ENCODE measurements at regions not wholly inside any gene's neighbourhood (a gene's known extent, or its start where the extent isn't known, plus 50 kb on each side); places are given as distances from the start of the nearest gene placed in this dataset.

DNA sequence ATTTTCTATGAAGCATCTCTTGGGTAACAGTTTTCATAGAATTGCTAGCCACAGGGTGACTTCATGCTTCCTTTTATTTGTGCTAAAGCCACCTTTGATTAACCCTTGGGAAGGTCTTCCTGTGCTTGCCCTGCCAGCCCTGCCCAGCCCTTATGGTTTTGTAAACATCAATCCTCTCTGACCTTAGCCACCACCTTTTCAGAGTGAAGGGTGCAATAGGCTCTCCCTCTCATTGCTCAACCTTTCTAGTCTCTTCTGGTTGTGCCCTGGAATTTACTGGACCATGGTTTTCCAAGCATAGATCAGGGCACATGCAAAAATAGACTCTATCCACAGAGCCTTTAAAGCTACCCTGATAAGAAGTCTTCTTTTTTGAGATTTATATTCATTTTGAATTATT is 77.7 kb upstream of the FRMD6 start:
- ATAC-seq (ENCODE audit: low FRiP score) (no peak), DNase-seq (no peak)
- intact Hi-C loops (cut with DNase I): no loop called here
- Histone ChIP-seq H3K9me3 (ENCODE audit: control insufficient read depth, low read length) (no peaks in the 10 kb centered on the region), H3K36me3 (ENCODE audit: control insufficient read depth in 1 of 2, insufficient read depth in 2 of 2, low read length in 1 of 2) (no peaks in the 10 kb centered on the region), H3K4me3 (ENCODE audit: low read length in 2 of 2) (no peak overlapping the region), H3K27ac (ENCODE audit: low read depth in 1 of 2, low read length in 2 of 2) (no peak overlapping the region), H3K27me3 (ENCODE audit: control insufficient read depth in 1 of 2, insufficient read depth in 2 of 2, low read length in 1 of 2) (no peaks in the 10 kb centered on the region), H3K4me1 (ENCODE audit: control insufficient read depth in 1 of 2, insufficient read depth in 2 of 2, low read length in 2 of 2) (no peaks in the 10 kb centered on the region)

GRCh38 chr14:51575349-51576116 is 76.2 kb upstream of the FRMD6 start:
- no peaks in the 10 kb centered on the region for H3K36me3 ChIP-seq (ENCODE audit: control insufficient read depth in 1 of 2, insufficient read depth in 2 of 2, low read length in 1 of 2)
- H3K27ac ChIP-seq (ENCODE audit: low read depth in 1 of 2, low read length in 2 of 2): no peak overlapping the region
- no peaks in the 10 kb centered on the region for H3K27me3 ChIP-seq (ENCODE audit: control insufficient read depth in 1 of 2, insufficient read depth in 2 of 2, low read length in 1 of 2)
- H3K9me3 ChIP-seq (ENCODE audit: control insufficient read depth, low read length): no peaks in the 10 kb centered on the region
- DNase-seq (no peak), ATAC-seq (ENCODE audit: low FRiP score) (no peak)
- 81 to 84% methylated on average over 11 of the region's 11 CpGs for WGBS, 2 donors
- intact Hi-C loops (cut with DNase I): no loop called here
- H3K4me3 ChIP-seq (ENCODE audit: low read length in 2 of 2): no peak overlapping the region
- no peaks in the 10 kb centered on the region for H3K4me1 ChIP-seq (ENCODE audit: control insufficient read depth in 1 of 2, insufficient read depth in 2 of 2, low read length in 2 of 2)

DNA sequence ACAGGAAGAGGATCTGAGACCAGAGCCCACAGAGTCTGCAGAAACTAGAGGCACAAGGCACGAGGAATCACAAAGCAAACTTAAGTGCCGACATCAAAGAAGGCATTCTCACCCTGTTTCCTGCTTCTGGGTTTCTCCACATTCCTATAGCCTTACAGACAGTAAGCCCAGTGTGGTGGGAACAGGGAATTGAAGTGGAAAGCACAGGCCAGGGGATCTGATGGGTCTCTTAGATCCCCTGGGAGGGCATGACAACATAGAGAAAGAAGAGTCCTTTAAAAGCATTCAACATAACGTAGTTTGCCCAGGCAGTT is 75.6 kb upstream of the FRMD6 start:
- 83 to 94% methylated on average over 3 of the region's 3 CpGs for WGBS, 2 donors
- intact Hi-C loops (cut with DNase I): no loop called here
- no peak overlapping the region for H3K27ac ChIP-seq (ENCODE audit: low read depth in 1 of 2, low read length in 2 of 2)
- no peak for DNase-seq
- no peak overlapping the region for H3K4me3 ChIP-seq (ENCODE audit: low read length in 2 of 2)
- ATAC-seq (ENCODE audit: low FRiP score): no peak
- H3K9me3 ChIP-seq (ENCODE audit: control insufficient read depth, low read length): no peaks in the 10 kb centered on the region
- no peaks in the 10 kb centered on the region for H3K27me3 ChIP-seq (ENCODE audit: control insufficient read depth in 1 of 2, insufficient read depth in 2 of 2, low read length in 1 of 2)
- no peaks in the 10 kb centered on the region for H3K4me1 ChIP-seq (ENCODE audit: control insufficient read depth in 1 of 2, insufficient read depth in 2 of 2, low read length in 2 of 2)
- H3K36me3 ChIP-seq (ENCODE audit: control insufficient read depth in 1 of 2, insufficient read depth in 2 of 2, low read length in 1 of 2): no peaks in the 10 kb centered on the region

GRCh38 chr14:51576879-51577278 is 74.8 kb upstream of the FRMD6 start:
- DNase-seq (no peak), ATAC-seq (ENCODE audit: low FRiP score) (no peak)
- Histone ChIP-seq H3K27ac (ENCODE audit: low read depth in 1 of 2, low read length in 2 of 2) (no peak overlapping the region), H3K27me3 (ENCODE audit: control insufficient read depth in 1 of 2, insufficient read depth in 2 of 2, low read length in 1 of 2) (no peaks in the 10 kb centered on the region), H3K4me3 (ENCODE audit: low read length in 2 of 2) (no peak overlapping the region), H3K9me3 (ENCODE audit: control insufficient read depth, low read length) (no peaks in the 10 kb centered on the region), H3K4me1 (ENCODE audit: control insufficient read depth in 1 of 2, insufficient read depth in 2 of 2, low read length in 2 of 2) (no peaks in the 10 kb centered on the region), H3K36me3 (ENCODE audit: control insufficient read depth in 1 of 2, insufficient read depth in 2 of 2, low read length in 1 of 2) (no peaks in the 10 kb centered on the region)
- WGBS, 2 donors: 44 to 54% methylated on average over 1 of the region's 1 CpG
- intact Hi-C loops (cut with DNase I): no loop called here

DNA sequence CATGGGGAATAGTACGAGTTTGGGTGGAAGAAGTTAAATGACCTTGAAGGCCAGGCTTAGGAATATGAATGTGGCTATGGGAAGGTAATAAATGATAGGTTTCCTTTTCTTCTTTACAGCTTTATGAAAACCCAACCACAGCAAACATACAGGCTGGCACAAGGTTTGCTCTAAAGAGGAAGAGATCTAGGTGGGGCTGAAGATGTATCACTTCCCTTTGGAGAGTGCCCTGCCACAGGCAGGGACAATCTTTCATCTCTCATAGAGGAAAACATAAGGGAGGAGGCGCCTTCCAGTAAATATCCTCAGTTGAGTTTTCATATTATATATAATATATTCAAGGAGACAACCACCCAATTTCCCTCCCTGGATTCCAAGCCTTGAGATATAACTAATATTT is 72.9 kb upstream of the FRMD6 start:
- no peaks in the 10 kb centered on the region for H3K4me1 ChIP-seq (ENCODE audit: control insufficient read depth in 1 of 2, insufficient read depth in 2 of 2, low read length in 2 of 2)
- 95% methylated on average over 2 of the region's 2 CpGs for WGBS, 2 donors
- no peak for DNase-seq
- H3K27ac ChIP-seq (ENCODE audit: low read depth in 1 of 2, low read length in 2 of 2): no peak overlapping the region
- no peaks in the 10 kb centered on the region for H3K9me3 ChIP-seq (ENCODE audit: control insufficient read depth, low read length)
- no peaks in the 10 kb centered on the region for H3K36me3 ChIP-seq (ENCODE audit: control insufficient read depth in 1 of 2, insufficient read depth in 2 of 2, low read length in 1 of 2)
- H3K4me3 ChIP-seq (ENCODE audit: low read length in 2 of 2): no peak overlapping the region
- ATAC-seq (ENCODE audit: low FRiP score): no peak
- no peaks in the 10 kb centered on the region for H3K27me3 ChIP-seq (ENCODE audit: control insufficient read depth in 1 of 2, insufficient read depth in 2 of 2, low read length in 1 of 2)
- intact Hi-C loops (cut with DNase I): no loop called here

GRCh38 chr14:51581017-51581881 is 70.5 kb upstream of the FRMD6 start:
- H3K4me3 ChIP-seq (ENCODE audit: low read length in 2 of 2): no peak overlapping the region
- intact Hi-C loops (cut with DNase I): no loop called here
- H3K4me1 ChIP-seq (ENCODE audit: control insufficient read depth in 1 of 2, insufficient read depth in 2 of 2, low read length in 2 of 2): no peaks in the 10 kb centered on the region
- no peaks in the 10 kb centered on the region for H3K9me3 ChIP-seq (ENCODE audit: control insufficient read depth, low read length)
- ATAC-seq (ENCODE audit: low FRiP score): no peak
- H3K36me3 ChIP-seq (ENCODE audit: control insufficient read depth in 1 of 2, insufficient read depth in 2 of 2, low read length in 1 of 2): no peaks in the 10 kb centered on the region
- no peak overlapping the region for H3K27ac ChIP-seq (ENCODE audit: low read depth in 1 of 2, low read length in 2 of 2)
- WGBS, 2 donors: 40 to 42% methylated on average over 4 of the region's 4 CpGs
- H3K27me3 ChIP-seq (ENCODE audit: control insufficient read depth in 1 of 2, insufficient read depth in 2 of 2, low read length in 1 of 2): no peaks in the 10 kb centered on the region
- DNase-seq: no peak

- intact Hi-C loops (cut with DNase I): no loop called here
Measured at GRCh38 chr14:51582437-51582836, 69.3 kb upstream of the FRMD6 start.

DNA sequence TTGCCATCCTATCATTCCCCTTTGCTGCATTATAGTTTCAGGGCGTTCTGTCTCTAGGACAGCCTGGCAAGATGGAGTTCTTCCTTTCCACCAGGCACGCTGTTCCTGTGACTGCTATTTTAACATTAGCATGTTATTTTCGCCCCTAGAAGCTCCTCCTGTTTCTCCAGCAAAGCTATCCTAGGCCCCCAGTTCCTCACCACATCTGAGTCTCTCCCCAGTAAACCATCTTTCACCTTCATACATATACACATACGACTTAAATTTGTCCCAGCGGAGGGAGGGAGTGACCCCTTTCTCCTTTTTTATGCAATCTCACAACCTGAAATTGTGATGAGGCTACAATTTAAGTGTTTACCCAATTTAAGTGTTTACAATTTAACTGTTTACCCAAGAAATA is 66.7 kb upstream of the FRMD6 start:
- Histone ChIP-seq H3K36me3 (ENCODE audit: control insufficient read depth in 1 of 2, insufficient read depth in 2 of 2, low read length in 1 of 2) (no peaks in the 10 kb centered on the region), H3K27ac (ENCODE audit: low read depth in 1 of 2, low read length in 2 of 2) (no peak overlapping the region), H3K4me3 (ENCODE audit: low read length in 2 of 2) (no peak overlapping the region), H3K4me1 (ENCODE audit: control insufficient read depth in 1 of 2, insufficient read depth in 2 of 2, low read length in 2 of 2) (no peaks in the 10 kb centered on the region), H3K9me3 (ENCODE audit: control insufficient read depth, low read length) (no peaks in the 10 kb centered on the region), H3K27me3 (ENCODE audit: control insufficient read depth in 1 of 2, insufficient read depth in 2 of 2, low read length in 1 of 2) (no peaks in the 10 kb centered on the region)
- intact Hi-C loops (cut with DNase I): no loop called here
- DNase-seq (no peak), ATAC-seq (ENCODE audit: low FRiP score) (no peak)
- 80 to 91% methylated on average over 5 of the region's 5 CpGs for WGBS, 2 donors

More at GRCh38 chr14:51582437-51582836, 69.3 kb upstream of the FRMD6 start:
- no peaks in the 10 kb centered on the region for H3K4me1 ChIP-seq (ENCODE audit: control insufficient read depth in 1 of 2, insufficient read depth in 2 of 2, low read length in 2 of 2)
- H3K27ac ChIP-seq (ENCODE audit: low read depth in 1 of 2, low read length in 2 of 2): no peak overlapping the region
- H3K36me3 ChIP-seq (ENCODE audit: control insufficient read depth in 1 of 2, insufficient read depth in 2 of 2, low read length in 1 of 2): no peaks in the 10 kb centered on the region
- H3K9me3 ChIP-seq (ENCODE audit: control insufficient read depth, low read length): no peaks in the 10 kb centered on the region
- H3K4me3 ChIP-seq (ENCODE audit: low read length in 2 of 2): no peak overlapping the region
- H3K27me3 ChIP-seq (ENCODE audit: control insufficient read depth in 1 of 2, insufficient read depth in 2 of 2, low read length in 1 of 2): no peaks in the 10 kb centered on the region
- no peak for DNase-seq
- 36 to 43% methylated on average over 2 of the region's 2 CpGs for WGBS, 2 donors
- no peak for ATAC-seq (ENCODE audit: low FRiP score)

- ATAC-seq (ENCODE audit: low FRiP score) (no peak), DNase-seq (no peak)
- Histone ChIP-seq H3K27ac (ENCODE audit: low read depth in 1 of 2, low read length in 2 of 2) (no peak overlapping the region), H3K36me3 (ENCODE audit: control insufficient read depth in 1 of 2, insufficient read depth in 2 of 2, low read length in 1 of 2) (no peaks in the 10 kb centered on the region), H3K9me3 (ENCODE audit: control insufficient read depth, low read length) (no peaks in the 10 kb centered on the region), H3K4me3 (ENCODE audit: low read length in 2 of 2) (no peak overlapping the region), H3K27me3 (ENCODE audit: control insufficient read depth in 1 of 2, insufficient read depth in 2 of 2, low read length in 1 of 2) (no peaks in the 10 kb centered on the region), H3K4me1 (ENCODE audit: control insufficient read depth in 1 of 2, insufficient read depth in 2 of 2, low read length in 2 of 2) (no peaks in the 10 kb centered on the region)
- 75 to 79% methylated on average over 2 of the region's 2 CpGs for WGBS, 2 donors
- intact Hi-C loops (cut with DNase I): no loop called here
Measured at GRCh38 chr14:51592836-51593235, 58.9 kb upstream of the FRMD6 start.

Measured in aorta (tissue), 5 donors.